NOMO-1 (cell line): ENCODE measurements at regions not wholly inside any gene's neighbourhood (a gene's known extent, or its start where the extent isn't known, plus 50 kb on each side); places are given as distances from the start of the nearest gene placed in this dataset.

Source experiments
- DNase-seq, 2 experiments: peaks; one replicate each; lab custom pipeline; 2025; ENCODE audit not compliant: unreplicated experiment in 2 of 2; lab: John Stamatoyannopoulos, UW

DNA sequence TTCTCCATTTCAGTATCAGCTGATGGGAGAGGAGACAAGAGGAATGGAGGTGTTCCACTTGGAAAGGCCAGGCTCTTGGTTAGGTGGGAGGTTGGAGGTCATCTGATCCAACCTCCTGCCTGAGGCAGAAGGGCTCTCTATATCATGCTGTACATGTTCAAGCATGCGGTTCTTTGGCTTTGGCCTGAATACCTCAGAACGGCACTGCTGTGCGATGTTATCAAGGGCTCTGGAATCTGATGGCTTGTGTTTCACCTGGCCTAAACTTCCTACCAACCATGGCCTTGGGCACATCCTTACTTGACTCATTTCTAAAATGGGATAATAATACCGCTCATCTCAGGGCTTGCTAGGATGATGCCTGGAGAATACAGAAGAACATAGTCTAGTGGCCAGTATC lies 90.1 kb upstream of the FAM169A start:
- DNase-seq, result no peak

DNA sequence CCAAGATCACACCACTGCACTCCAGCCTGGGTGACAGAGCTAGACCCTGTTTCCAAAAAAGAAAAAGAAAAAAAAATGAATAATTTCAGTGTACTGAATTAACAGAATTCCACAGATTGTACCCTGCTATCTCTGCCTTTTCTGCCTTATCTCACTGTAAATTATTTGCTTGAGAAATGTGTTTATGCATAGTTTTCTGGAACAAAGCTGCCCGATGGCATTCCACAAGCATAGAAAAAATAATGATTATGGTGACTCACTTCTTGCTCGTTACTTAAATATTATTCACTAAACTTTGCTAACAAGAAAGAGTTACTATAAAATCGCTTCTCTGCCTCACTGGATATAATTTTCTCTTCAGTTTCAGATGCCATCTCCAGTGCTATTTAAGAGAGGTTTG lies 88.7 kb upstream of the FAM169A start:
- DNase-seq, result no peak

- DNase-seq, result no peak
Observed at GRCh38 chr5:74953937-74954720, 87.9 kb upstream of the FAM169A start.

- no peak for DNase-seq
Observed at GRCh38 chr5:74953554-74953936, 87.4 kb upstream of the FAM169A start.

DNA sequence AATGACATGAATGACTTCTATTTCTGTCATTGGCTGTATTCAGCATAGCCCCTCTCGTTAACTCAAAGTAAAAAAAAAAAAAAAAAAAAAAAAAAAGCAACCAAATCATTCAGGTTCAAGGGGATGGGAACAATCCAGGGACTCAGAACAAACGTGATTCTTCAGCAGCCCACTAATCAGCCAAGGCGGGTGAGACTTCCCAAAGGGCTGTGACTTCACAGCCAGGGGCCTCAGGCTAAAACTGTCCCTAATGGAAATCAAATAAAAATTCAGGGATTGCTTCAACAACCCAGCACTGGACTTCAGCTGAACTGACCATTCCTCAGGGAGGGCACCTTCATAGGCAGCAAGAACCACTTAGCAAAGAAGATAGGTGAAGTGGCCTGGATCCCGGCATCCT lies 86.2 kb upstream of the FAM169A start:
- no peak for DNase-seq

DNA sequence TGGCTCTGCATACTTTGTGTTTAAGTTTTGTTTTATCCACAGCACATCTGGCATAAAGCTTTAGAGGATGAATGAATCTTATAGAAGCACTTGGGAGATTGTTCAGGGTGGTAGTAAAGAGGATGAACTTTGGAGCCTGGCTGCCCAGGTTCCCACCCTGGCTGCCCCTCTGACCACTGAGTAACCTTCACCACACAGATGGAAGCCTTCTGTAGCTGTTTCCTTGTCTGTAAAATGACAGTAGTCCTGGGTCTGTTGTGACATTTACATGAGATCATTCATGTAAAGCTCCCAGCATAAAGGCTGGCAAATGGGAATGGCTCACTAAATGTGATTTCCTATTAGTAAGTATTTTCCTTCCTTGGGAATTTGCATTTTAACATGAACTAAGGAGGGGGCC lies 85.7 kb upstream of the FAM169A start:
- DNase-seq, result no peak

- DNase-seq, result no peak
Observed at GRCh38 chr5:74950836-74951515, 84.8 kb upstream of the FAM169A start.

GRCh38 chr5:74949976-74950375 lies 83.8 kb upstream of the FAM169A start:
- no peak for DNase-seq

- DNase-seq, result no peak
Observed at GRCh38 chr5:74948031-74948546, 81.9 kb upstream of the FAM169A start.

DNA sequence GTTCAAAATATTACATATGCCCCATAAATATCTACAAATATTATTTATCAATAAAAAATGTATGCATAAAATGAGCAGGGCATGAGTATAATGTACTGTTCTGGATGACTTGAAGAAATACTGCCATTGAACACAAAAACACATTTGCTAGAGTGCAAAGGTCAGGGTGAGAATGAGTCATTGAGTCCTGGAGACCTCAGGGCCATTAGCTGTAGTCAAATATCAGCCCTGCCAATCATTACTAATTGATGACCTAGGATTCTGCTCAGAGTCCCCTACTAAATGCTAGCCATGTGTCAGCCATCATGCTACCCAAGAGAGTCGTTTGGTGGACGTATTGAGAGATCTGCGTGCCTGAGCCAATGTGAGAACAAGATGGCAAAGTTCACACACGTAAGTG lies 80.3 kb upstream of the FAM169A start:
- no peak for DNase-seq

- no peak for DNase-seq
Observed at GRCh38 chr5:74945561-74946165, 79.5 kb upstream of the FAM169A start.

DNA sequence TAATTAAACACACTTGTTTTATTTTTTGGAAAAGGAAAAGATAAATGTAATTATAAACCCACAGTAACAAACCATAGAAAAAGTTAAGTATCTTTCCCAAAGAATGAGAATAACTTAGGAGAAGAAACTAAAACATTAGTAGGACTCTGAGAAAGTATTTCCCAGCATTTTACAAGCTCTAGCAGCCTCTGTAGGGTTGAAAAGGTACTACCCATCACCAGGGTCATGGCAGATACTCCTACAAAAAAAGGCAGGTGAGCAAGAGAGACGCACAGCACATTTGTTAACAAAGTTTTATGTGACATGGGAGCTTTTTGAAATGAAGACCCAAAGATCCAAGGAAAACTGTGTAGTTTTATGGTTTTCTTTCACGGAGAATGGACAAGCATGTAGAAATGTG lies 77.7 kb upstream of the FAM169A start:
- DNase-seq, result no peak

DNA sequence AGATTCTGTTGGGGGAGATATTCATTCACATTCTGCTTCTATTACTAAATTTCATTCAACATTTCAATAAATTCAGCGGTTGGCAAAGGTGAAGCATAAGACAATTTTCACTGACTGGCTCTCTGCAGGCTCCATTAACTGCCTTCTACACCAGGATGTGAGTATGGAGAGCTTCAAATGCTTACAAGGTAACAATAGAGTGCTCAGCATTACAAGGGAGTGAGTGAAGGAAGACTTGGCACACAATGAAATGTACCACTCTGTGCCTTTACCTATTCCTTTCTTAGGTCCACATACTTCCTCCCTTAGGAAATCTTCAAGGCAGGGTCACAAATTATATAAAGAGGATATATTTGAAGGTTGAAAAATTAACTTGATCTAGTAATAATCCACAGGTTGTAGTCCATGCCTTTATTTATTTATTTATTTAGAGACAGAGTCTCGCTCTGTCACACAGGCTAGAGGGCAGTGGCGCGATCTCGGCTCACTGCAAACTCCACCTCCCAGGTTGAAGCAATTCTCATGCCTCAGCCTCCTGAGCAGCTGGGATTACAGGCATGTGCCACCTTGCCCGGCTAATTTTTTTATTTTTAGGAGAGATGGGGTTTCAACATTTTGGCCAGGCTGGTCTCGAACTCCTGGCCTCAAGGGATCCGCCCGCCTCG lies 76.6 kb upstream of the FAM169A start:
- no peak for DNase-seq

GRCh38 chr5:74940782-74941353 lies 74.7 kb upstream of the FAM169A start:
- DNase-seq, result no peak

- peak; percentile 37 to 64 for DNase-seq
Observed at GRCh38 chr5:74938250-74938933, 72.2 kb upstream of the FAM169A start.

- DNase-seq, result no peak
Observed at GRCh38 chr5:74935752-74936091, 69.5 kb upstream of the FAM169A start.

GRCh38 chr5:74934949-74935751 lies 69.0 kb upstream of the FAM169A start:
- no peak for DNase-seq

DNA sequence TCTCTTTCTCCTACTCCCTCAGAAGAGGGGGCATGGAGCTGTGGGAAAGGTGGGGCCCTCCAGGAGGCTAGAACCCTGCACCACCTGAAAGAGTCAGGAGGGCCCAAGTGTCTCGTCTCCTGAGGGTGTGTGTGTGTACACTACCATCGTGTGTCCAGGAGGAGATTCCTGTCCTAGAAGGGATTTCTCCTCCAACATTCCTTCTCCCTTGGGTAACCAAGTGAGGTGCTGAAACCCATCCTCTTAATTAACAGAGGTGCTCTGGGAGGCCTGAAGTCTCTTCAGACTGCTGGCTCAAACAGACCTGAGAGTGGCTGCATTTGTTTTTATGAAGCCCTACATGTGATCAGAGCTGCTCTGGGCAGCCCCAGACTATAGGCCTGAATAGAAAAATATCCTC lies 61.1 kb upstream of the FAM169A start:
- no peak for DNase-seq

GRCh38 chr5:74919487-74919886 lies 53.3 kb upstream of the FAM169A start:
- peak; percentile 11 to 31 for DNase-seq

- no peak for DNase-seq
Observed at GRCh38 chr5:74919041-74919440, 52.9 kb upstream of the FAM169A start.
